ENCODE measurements at regions not wholly inside any gene's neighbourhood (a gene's known extent, or its start where the extent isn't known, plus 50 kb on each side); places are given as distances from the start of the nearest gene placed in this dataset.

GRCh38 chr6:9566096-9566495 lies 848.8 kb downstream of the TFAP2A start:
- TF ChIP-seq POLR2AphosphoS5 (IDR thresholded peaks at IDR 0.05; ENCODE audit: low read depth, low read length), result no peak
- no peak for TF ChIP-seq REST (IDR thresholded peaks at IDR 0.05; ENCODE audit: insufficient read depth in 1 of 2, low read depth in 2 of 2, low read length in 2 of 2)
- TF ChIP-seq SIN3A (IDR thresholded peaks at IDR 0.05; ENCODE audit: borderline replicate concordance, insufficient read depth, low read length), result no peak
- no peak for TF ChIP-seq FOXP2 (optimal IDR thresholded peaks at IDR 0.05; ENCODE audit: borderline replicate concordance, extremely low read depth, extremely low read length, insufficient read depth)
- TF ChIP-seq TAF1 (IDR thresholded peaks at IDR 0.05; ENCODE audit: borderline replicate concordance, insufficient read depth, low read length), result no peak

GRCh38 chr6:9564021-9564420 lies 850.9 kb downstream of the TFAP2A start:
- no peak for TF ChIP-seq FOXP2 (optimal IDR thresholded peaks at IDR 0.05; ENCODE audit: borderline replicate concordance, extremely low read depth, extremely low read length, insufficient read depth)
- no peak for TF ChIP-seq POLR2AphosphoS5 (IDR thresholded peaks at IDR 0.05; ENCODE audit: low read depth, low read length)
- no peak for TF ChIP-seq TAF1 (IDR thresholded peaks at IDR 0.05; ENCODE audit: borderline replicate concordance, insufficient read depth, low read length)
- TF ChIP-seq SIN3A (IDR thresholded peaks at IDR 0.05; ENCODE audit: borderline replicate concordance, insufficient read depth, low read length), result no peak
- no peak for TF ChIP-seq REST (IDR thresholded peaks at IDR 0.05; ENCODE audit: insufficient read depth in 1 of 2, low read depth in 2 of 2, low read length in 2 of 2)

GRCh38 chr6:9563568-9563967 lies 851.3 kb downstream of the TFAP2A start:
- TF ChIP-seq POLR2AphosphoS5 (IDR thresholded peaks at IDR 0.05; ENCODE audit: low read depth, low read length), result no peak
- no peak for TF ChIP-seq TAF1 (IDR thresholded peaks at IDR 0.05; ENCODE audit: borderline replicate concordance, insufficient read depth, low read length)
- TF ChIP-seq REST (IDR thresholded peaks at IDR 0.05; ENCODE audit: insufficient read depth in 1 of 2, low read depth in 2 of 2, low read length in 2 of 2), result no peak
- no peak for TF ChIP-seq FOXP2 (optimal IDR thresholded peaks at IDR 0.05; ENCODE audit: borderline replicate concordance, extremely low read depth, extremely low read length, insufficient read depth)
- no peak for TF ChIP-seq SIN3A (IDR thresholded peaks at IDR 0.05; ENCODE audit: borderline replicate concordance, insufficient read depth, low read length)

- TF ChIP-seq FOXP2 (optimal IDR thresholded peaks at IDR 0.05; ENCODE audit: borderline replicate concordance, extremely low read depth, extremely low read length, insufficient read depth) (no peak), POLR2AphosphoS5 (IDR thresholded peaks at IDR 0.05; ENCODE audit: low read depth, low read length) (no peak), SIN3A (IDR thresholded peaks at IDR 0.05; ENCODE audit: borderline replicate concordance, insufficient read depth, low read length) (no peak), REST (IDR thresholded peaks at IDR 0.05; ENCODE audit: insufficient read depth in 1 of 2, low read depth in 2 of 2, low read length in 2 of 2) (no peak), TAF1 (IDR thresholded peaks at IDR 0.05; ENCODE audit: borderline replicate concordance, insufficient read depth, low read length) (no peak)
These were observed 860.1 kb downstream of the TFAP2A start for GRCh38 chr6:9554806-9555205.

GRCh38 chr6:9554323-9554722 lies 860.6 kb downstream of the TFAP2A start:
- TF ChIP-seq POLR2AphosphoS5 (IDR thresholded peaks at IDR 0.05; ENCODE audit: low read depth, low read length) (no peak), TAF1 (IDR thresholded peaks at IDR 0.05; ENCODE audit: borderline replicate concordance, insufficient read depth, low read length) (no peak), FOXP2 (optimal IDR thresholded peaks at IDR 0.05; ENCODE audit: borderline replicate concordance, extremely low read depth, extremely low read length, insufficient read depth) (no peak), SIN3A (IDR thresholded peaks at IDR 0.05; ENCODE audit: borderline replicate concordance, insufficient read depth, low read length) (no peak), REST (IDR thresholded peaks at IDR 0.05; ENCODE audit: insufficient read depth in 1 of 2, low read depth in 2 of 2, low read length in 2 of 2) (no peak)

Data from PFSK-1 (cell line).